ENCODE measurements at regions not wholly inside any gene's neighbourhood (a gene's known extent, or its start where the extent isn't known, plus 50 kb on each side); places are given as distances from the start of the nearest gene placed in this dataset.
"Not testable (repeated sequence)": the region's sequence is repeated elsewhere in the genome, so short reads cannot be mapped to it uniquely, and the experiment has no call there.

DNA sequence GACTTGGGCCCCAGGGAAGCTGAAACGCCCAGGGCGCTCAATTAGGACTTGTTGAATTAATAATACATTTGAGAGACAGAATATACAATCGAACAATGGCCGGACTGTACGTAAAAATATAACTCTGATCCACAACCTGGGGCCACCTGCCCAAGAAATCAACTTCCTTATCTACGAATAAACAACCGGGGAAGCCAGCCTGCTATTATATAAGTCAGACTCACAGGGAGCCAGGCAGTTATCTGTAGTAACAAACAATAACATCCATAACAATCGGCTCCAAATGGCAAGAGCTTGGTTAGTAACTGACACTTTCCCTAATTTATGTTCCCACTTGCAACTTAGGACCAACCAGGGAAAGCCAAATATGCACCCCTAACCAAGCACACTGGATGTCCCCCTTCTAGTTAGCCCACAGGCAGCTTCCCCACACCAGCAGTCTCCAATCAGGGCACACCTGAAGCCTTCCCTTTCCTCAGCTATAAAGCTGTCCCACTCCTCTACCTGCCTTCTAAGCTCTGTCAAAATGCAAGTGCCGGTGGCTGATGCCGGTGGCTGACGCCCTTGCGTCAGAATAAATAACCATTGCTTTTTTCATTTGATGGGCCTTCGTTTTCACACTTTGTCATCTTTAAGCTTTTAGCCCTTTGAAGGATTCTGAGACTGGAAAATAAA lies 135.2 kb downstream of the FAM72B start:
- TF ChIP-seq, protein P1, sequence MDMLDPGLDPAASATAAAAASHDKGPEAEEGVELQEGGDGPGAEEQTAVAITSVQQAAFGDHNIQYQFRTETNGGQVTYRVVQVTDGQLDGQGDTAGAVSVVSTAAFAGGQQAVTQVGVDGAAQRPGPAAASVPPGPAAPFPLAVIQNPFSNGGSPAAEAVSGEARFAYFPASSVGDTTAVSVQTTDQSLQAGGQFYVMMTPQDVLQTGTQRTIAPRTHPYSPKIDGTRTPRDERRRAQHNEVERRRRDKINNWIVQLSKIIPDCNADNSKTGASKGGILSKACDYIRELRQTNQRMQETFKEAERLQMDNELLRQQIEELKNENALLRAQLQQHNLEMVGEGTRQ (CRISPR knock-in tag; IDR thresholded peaks at IDR 0.05) = not testable (repeated sequence)
- TF ChIP-seq, protein P2, sequence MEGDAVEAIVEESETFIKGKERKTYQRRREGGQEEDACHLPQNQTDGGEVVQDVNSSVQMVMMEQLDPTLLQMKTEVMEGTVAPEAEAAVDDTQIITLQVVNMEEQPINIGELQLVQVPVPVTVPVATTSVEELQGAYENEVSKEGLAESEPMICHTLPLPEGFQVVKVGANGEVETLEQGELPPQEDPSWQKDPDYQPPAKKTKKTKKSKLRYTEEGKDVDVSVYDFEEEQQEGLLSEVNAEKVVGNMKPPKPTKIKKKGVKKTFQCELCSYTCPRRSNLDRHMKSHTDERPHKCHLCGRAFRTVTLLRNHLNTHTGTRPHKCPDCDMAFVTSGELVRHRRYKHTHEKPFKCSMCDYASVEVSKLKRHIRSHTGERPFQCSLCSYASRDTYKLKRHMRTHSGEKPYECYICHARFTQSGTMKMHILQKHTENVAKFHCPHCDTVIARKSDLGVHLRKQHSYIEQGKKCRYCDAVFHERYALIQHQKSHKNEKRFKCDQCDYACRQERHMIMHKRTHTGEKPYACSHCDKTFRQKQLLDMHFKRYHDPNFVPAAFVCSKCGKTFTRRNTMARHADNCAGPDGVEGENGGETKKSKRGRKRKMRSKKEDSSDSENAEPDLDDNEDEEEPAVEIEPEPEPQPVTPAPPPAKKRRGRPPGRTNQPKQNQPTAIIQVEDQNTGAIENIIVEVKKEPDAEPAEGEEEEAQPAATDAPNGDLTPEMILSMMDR (IDR thresholded peaks at IDR 0.05) = not testable (repeated sequence)
